Esophagus (tissue), 2 donors: ENCODE measurements at regions not wholly inside any gene's neighbourhood (a gene's known extent, or its start where the extent isn't known, plus 50 kb on each side); places are given as distances from the start of the nearest gene placed in this dataset.

Experiments used
- H3K27ac ChIP-seq, 2 donors: one replicate each; pipeline ENCODE4 v1.5.1; 2013; ENCODE audit warnings: low read depth in 2 of 2, mild to moderate bottlenecking in 2 of 2, inconsistent platforms in 1 of 2, low read length in 1 of 2, moderate library complexity in 1 of 2
- H3K27me3 ChIP-seq, 2 donors: one replicate each; pipeline ENCODE4 v1.6.1; 2013; ENCODE audit warnings: low read length in 2 of 2, control low read depth in 1 of 2, mild to moderate bottlenecking in 1 of 2; ENCODE audit not compliant: insufficient read depth in 2 of 2, control insufficient read depth in 1 of 2
- H3K36me3 ChIP-seq, 2 donors: one replicate each; pipeline ENCODE4 v1.6.1; 2013; ENCODE audit warnings: low read length in 1 of 2; ENCODE audit not compliant: control insufficient read depth in 2 of 2, insufficient read depth in 2 of 2
- H3K4me1 ChIP-seq, 2 donors: one replicate each; pipeline ENCODE4 v1.6.1; 2013; ENCODE audit warnings: low read length in 1 of 2; ENCODE audit not compliant: control insufficient read depth in 2 of 2, insufficient read depth in 2 of 2
- H3K4me3 ChIP-seq, 2 donors: one replicate each; pipeline ENCODE4 v1.5.1; 2013; ENCODE audit warnings: low read length in 2 of 2, mild to moderate bottlenecking in 2 of 2, low read depth in 1 of 2, moderate library complexity in 1 of 2
- H3K9me3 ChIP-seq, 2 donors: one replicate each; pipeline ENCODE4 v1.6.1; 2013; ENCODE audit warnings: mild to moderate bottlenecking in 2 of 2, low read depth in 1 of 2, low read length in 1 of 2, moderate library complexity in 1 of 2; ENCODE audit not compliant: control insufficient read depth in 2 of 2, insufficient read depth in 1 of 2
- WGBS, 2 donors: extraction: QIAGEN DNeasy Blood & Tissue Kit; methylation state at CpG; one replicate each; pipeline ENCODE4 v1.1.7; 2013; 5-methylcytosine and 5-hydroxymethylcytosine counted together
- donor health status: healthy with polysubstance abuse.
- donor health status: Bipolar disorder and iron deficiency.

DNA sequence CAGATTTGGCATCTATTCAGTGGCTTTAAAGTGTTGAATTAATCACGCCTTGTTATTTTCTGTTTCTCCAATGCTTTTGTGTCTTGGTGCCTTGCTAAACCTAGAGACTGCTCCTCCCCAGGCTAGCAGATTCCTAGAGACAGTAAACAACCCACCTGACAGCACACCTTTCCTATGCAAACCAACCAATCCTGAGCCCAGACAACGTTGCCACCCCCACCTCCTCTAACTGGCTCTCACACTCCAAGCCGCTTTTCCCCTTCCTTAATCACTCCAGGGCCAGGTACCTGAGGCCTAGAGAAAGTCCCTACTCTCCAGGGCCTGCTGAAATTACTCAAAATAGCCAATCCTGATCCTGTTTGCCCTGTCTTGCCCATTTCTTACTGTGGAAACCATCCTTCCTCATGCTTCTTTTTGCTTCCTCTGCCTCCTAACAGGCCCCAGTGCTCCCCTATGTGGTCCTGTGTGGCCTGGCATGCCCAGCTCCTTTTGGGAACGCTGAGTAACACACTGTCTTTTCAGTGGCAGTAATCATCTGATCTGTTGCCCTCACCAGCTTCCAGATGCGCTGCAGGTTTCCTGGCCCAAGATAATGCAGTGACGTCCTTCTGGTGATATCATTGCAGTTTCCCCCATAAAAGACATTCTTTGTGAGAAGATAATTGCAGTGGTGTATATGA lies 53.4 kb downstream of the GAS1 start:
- H3K27ac ChIP-seq: no peak overlapping the region
- no peaks in the 10 kb centered on the region for H3K9me3 ChIP-seq
- H3K36me3 ChIP-seq: no peaks in the 10 kb centered on the region
- H3K4me3 ChIP-seq: no peak overlapping the region
- 85 to 87% methylated on average over 6 of the region's 6 CpGs for WGBS, 2 donors
- no peaks in the 10 kb centered on the region for H3K27me3 ChIP-seq
- no peaks in the 10 kb centered on the region for H3K4me1 ChIP-seq

DNA sequence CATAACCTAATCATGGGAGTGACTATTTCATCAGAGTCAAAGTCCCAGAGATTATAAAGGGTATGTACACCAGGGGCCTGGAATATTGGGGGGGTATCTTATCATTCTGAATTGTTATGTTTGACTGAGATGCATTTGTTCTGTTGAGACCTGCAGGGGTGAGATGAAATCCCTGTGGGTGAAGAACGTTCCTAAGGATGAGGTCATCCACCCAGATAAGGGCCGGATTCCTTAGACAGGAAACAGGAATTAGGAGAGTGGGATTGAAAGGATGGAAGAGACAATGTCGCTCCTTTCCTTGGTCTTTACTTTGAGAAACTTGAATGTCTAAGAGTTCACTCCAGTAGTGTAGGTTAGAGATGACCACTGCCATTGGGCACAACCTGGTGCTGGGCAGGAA lies 54.7 kb downstream of the GAS1 start:
- H3K9me3 ChIP-seq: no peaks in the 10 kb centered on the region
- no peaks in the 10 kb centered on the region for H3K27me3 ChIP-seq
- no peak overlapping the region for H3K27ac ChIP-seq
- no peaks in the 10 kb centered on the region for H3K36me3 ChIP-seq
- H3K4me3 ChIP-seq: no peak overlapping the region
- H3K4me1 ChIP-seq: no peaks in the 10 kb centered on the region
- WGBS, 2 donors: 65 to 71% methylated on average over 3 of the region's 3 CpGs

DNA sequence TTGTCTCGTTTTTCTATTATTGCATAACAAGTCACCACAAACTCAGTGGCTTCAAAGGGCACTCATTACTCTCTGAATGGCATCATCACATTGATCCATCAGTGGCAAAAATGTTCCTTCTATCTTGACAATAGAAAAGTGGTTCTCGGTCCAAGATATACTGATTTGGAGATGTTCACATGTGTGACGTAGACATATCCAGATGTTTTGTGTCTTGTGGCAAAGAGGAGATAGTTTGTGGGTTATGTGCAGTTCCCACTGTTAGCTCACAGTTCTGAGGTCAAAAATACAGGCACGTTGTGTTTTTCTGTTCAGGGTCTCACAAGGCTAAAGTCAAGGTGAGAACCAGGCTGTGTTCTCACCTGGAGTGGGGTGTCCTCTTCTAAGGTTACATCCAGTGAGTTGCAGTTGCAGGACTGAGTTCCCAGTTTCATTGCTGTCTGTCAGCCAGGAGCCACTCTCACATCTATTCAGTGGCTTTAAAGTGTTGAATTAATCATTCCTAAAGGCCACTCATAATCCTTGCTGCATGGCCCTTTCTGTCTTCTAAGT lies 55.3 kb downstream of the GAS1 start:
- Histone ChIP-seq H3K4me3 (no peak overlapping the region), H3K36me3 (no peaks in the 10 kb centered on the region), H3K27ac (no peak overlapping the region), H3K27me3 (no peaks in the 10 kb centered on the region), H3K4me1 (no peaks in the 10 kb centered on the region), H3K9me3 (no peaks in the 10 kb centered on the region)
- 69 to 73% methylated on average over 4 of the region's 4 CpGs for WGBS, 2 donors

DNA sequence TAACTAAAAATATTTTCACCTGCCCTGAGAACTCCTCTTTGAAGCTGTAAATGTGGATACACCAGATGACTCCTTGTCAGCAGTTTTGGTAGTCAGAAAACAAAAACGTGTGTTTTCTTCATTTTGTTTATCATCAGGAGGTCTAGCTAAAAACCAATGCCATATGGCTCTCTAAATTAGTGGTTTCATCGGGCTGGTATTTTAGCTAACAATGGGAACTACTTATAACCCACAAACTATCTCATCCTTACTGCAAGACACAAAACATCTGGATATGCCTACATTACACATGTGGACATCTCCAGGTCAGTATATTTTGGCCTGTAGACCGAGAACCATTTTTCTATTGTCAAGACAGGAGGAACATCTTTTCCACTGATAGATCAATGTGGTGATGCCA lies 56.2 kb downstream of the GAS1 start:
- H3K27ac ChIP-seq: no peak overlapping the region
- 57 to 63% methylated on average over 3 of the region's 3 CpGs for WGBS, 2 donors
- H3K36me3 ChIP-seq: no peaks in the 10 kb centered on the region
- H3K4me3 ChIP-seq: no peak overlapping the region
- H3K4me1 ChIP-seq: no peaks in the 10 kb centered on the region
- H3K27me3 ChIP-seq: no peaks in the 10 kb centered on the region
- no peaks in the 10 kb centered on the region for H3K9me3 ChIP-seq

DNA sequence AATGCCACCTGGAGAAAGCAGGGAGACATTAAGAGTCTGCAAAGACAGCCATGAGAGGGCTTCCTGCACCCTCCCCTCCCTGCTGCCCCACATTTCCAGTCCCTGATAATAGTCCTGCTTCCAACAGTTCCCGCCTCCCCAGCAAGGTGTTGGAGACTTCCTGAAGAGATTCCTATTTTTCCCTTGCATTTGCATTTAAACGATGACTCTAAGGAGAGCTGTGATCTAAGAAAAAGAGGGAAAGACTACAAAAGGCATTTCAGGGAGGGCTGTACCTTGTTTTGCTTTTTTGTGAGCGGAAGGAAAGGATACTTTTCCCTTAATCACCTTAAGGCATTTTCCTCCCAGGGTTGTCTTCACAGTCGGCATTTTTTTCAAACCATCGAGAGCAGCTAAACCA lies 62.1 kb downstream of the GAS1 start:
- no peaks in the 10 kb centered on the region for H3K4me1 ChIP-seq
- no peaks in the 10 kb centered on the region for H3K27me3 ChIP-seq
- 67 to 72% methylated on average over 5 of the region's 5 CpGs for WGBS, 2 donors
- H3K4me3 ChIP-seq: no peak overlapping the region
- H3K27ac ChIP-seq: no peak overlapping the region
- no peaks in the 10 kb centered on the region for H3K9me3 ChIP-seq
- no peaks in the 10 kb centered on the region for H3K36me3 ChIP-seq

DNA sequence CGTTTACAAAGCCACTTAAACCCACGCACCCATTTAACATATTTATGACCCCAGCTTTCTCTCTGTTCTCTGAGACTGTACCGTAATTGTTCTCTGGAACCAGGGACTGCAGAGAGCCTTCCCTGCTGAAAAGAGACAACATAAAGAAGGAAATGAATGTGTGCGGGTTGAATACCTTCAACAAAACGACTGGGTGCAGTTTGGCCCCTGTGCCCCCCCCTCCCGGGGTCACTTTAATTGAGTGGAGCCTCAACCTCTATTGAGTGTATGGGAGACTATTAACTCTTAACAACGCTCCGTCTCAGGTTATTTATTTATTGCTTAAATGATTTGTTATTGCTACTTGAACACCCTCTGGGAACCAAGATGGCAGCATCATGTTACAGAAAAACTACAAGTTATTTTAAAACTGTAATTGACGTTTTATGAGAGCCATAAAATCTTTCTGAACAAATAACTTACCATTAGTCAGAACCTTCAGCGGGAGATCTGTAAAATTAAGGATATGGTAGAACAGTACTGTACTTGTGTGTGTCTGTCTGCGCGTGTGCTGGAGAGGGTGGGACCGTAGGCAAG lies 70.6 kb downstream of the GAS1 start:
- WGBS, 2 donors: 79 to 85% methylated on average over 13 of the region's 13 CpGs
- peaks cover 0 to 2% of the 10 kb centered on the region in 2 donors for H3K27me3 ChIP-seq

DNA sequence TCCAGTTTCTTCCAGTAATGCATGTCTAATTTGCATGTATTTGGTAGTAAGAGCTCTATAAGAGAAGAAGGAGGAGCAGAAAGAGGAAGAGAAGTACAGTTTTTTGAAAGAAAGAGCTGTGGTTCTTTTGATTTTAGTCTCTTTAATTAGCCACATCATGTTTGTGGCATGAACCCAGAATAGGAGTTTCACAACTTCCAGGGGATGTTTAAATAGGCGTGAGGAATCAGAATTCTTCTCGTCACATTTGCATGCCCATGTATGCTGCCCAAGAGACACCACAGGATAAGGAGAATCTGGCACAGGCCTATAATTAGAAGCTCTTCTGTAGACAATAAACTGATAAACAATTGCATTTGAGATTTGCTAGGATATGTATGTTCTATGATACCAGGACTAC lies 78.7 kb downstream of the GAS1 start:
- peaks cover 0 to under 1% of the 10 kb centered on the region in 2 donors for H3K27me3 ChIP-seq
- 33 to 34% methylated on average over 2 of the region's 2 CpGs for WGBS, 2 donors
- no peak overlapping the region for H3K4me3 ChIP-seq
- no peaks in the 10 kb centered on the region for H3K9me3 ChIP-seq
- H3K36me3 ChIP-seq: no peaks in the 10 kb centered on the region
- H3K4me1 ChIP-seq: no peaks in the 10 kb centered on the region
- no peak overlapping the region for H3K27ac ChIP-seq

More for the DNA sequence above, 70.6 kb downstream of the GAS1 start:
- Histone ChIP-seq H3K36me3 (no peaks in the 10 kb centered on the region), H3K4me3 (no peak overlapping the region), H3K4me1 (no peaks in the 10 kb centered on the region), H3K27ac (no peak overlapping the region), H3K9me3 (no peaks in the 10 kb centered on the region)

DNA sequence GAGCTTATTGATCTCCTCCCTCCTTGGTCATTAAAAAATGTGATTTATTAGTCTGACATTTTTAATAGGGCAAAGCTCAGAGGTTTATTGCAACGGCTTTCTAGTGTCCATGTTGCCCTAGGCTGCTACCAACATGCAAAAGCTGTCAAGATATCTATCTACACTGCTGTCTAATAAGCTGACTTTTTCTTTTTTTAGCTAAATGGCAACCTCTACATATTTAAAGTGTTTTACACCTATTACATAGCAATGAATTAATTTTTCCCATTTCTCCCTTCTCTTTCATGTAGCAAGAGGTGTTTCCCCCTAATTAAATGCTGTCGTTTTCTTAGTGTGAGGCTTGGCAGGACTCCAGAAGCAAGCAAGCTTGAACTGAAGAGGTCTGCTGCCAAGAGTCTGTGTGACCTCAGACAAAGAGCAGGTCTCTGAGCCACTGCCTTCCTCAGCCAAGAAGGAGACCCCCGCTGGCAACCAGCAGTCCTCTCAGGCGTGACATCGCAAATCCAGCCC lies 79.4 kb downstream of the GAS1 start:
- no peaks in the 10 kb centered on the region for H3K9me3 ChIP-seq
- H3K27me3 ChIP-seq: no peaks in the 10 kb centered on the region
- H3K4me1 ChIP-seq: no peaks in the 10 kb centered on the region
- 46 to 51% methylated on average over 5 of the region's 5 CpGs for WGBS, 2 donors
- no peak overlapping the region for H3K4me3 ChIP-seq
- H3K27ac ChIP-seq: no peak overlapping the region
- no peaks in the 10 kb centered on the region for H3K36me3 ChIP-seq

DNA sequence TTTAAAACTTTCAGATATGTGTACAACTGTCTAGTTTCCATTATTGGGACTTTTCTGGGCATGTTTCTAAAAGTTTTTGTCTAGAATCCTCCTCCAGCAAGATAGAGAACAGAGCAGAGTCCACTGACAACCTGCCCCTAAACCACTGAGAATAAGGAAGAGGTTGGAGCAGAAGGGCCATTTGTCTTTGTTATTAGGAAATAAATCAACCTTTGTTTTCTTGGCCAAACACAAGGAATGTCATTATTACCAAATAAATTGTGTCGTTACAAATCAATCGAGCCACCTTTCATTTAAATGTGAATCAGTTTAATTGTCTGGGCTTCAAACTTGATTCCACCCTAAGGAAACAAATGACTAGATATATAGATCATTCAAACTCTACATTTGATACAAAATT lies 81.4 kb downstream of the GAS1 start:
- H3K36me3 ChIP-seq: no peaks in the 10 kb centered on the region
- no peak overlapping the region for H3K27ac ChIP-seq
- H3K9me3 ChIP-seq: no peaks in the 10 kb centered on the region
- H3K4me3 ChIP-seq: no peak overlapping the region
- H3K27me3 ChIP-seq: no peaks in the 10 kb centered on the region
- no peaks in the 10 kb centered on the region for H3K4me1 ChIP-seq
- WGBS, 2 donors: 70 to 77% methylated on average over 2 of the region's 2 CpGs

DNA sequence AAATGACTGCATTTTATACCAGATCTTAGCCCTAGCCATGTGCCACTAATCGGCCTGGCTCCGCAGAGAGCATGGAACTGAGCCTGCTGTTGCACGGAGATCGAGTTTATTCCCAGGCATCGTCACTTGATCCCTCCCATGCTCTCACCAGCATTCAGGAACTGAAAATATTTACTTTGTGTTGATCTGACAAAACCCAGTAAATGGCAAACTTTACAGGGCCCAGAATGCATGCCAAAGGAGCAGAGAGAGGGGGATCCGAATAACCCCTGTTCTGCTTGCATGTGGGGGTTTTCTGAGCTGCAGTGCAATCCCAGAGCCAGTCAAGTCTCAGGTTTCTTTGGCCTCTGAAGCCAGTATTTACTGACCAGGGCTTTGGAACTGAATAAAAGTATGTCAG lies 87.3 kb downstream of the GAS1 start:
- peaks cover 0 to 2% of the 10 kb centered on the region in 2 donors for H3K4me1 ChIP-seq
- H3K27me3 ChIP-seq: no peaks in the 10 kb centered on the region
- 72 to 78% methylated on average over 6 of the region's 6 CpGs for WGBS, 2 donors
- no peaks in the 10 kb centered on the region for H3K36me3 ChIP-seq
- no peaks in the 10 kb centered on the region for H3K9me3 ChIP-seq
- no peak overlapping the region for H3K27ac ChIP-seq
- no peak overlapping the region for H3K4me3 ChIP-seq
